SK-N-SH (cell line): ENCODE measurements at regions not wholly inside any gene's neighbourhood (a gene's known extent, or its start where the extent isn't known, plus 50 kb on each side); places are given as distances from the start of the nearest gene placed in this dataset.

Experiments
- CTCF ChIP-seq: fragments of 200-600 bp; sonication (generic); IDR thresholded peaks from 2 replicates; pipeline ENCODE4 v1.6.1; 2017; ENCODE audit warnings: antibody characterized with exemption, mild to moderate bottlenecking, moderate library complexity
- POLR2AphosphoS5 ChIP-seq: IDR thresholded peaks from 2 replicates; pipeline ENCODE4 v1.6.1; 2012; ENCODE audit warnings: low read depth, low read length

GRCh38 chr2:144748443-144748842 lies 228.5 kb upstream of the ZEB2 start:
- TF ChIP-seq CTCF (no peak), POLR2AphosphoS5 (no peak)
